GM23338 (cell line): ENCODE measurements at regions not wholly inside any gene's neighbourhood (a gene's known extent, or its start where the extent isn't known, plus 50 kb on each side); places are given as distances from the start of the nearest gene placed in this dataset.

Source experiments
- ATAC-seq: fragments of 200-7000 bp; cut with Tn5 transposase; 3 replicates; pipeline ENCODE4 v1.9.1; 2020
- DNase-seq: peaks from one replicate; pipeline ENCODE4 v3.0.0-alpha.2; 2015; ENCODE audit warnings: low spot score
- H2AFZ ChIP-seq: fragments of 200-600 bp; sonication (generic); 2 replicates; pipeline ENCODE4 v1.8.0; 2016; ENCODE audit warnings: antibody characterized with exemption, mild to moderate bottlenecking, moderate library complexity
- H3F3A ChIP-seq: fragments of 200-600 bp; sonication (generic); replicated peaks from 2 replicates; pipeline ENCODE4 v1.8.0; 2017; ENCODE audit warnings: antibody characterized with exemption, mixed run types, low read depth
- H3K27ac ChIP-seq: fragments of 200-600 bp; sonication (generic); 2 replicates; pipeline ENCODE4 v1.6.1; 2016; ENCODE audit warnings: low read depth
- H3K27me3 ChIP-seq: fragments of 200-600 bp; sonication (generic); 2 replicates; pipeline ENCODE4 v1.8.0; 2016; ENCODE audit warnings: mild to moderate bottlenecking, mixed run types, moderate library complexity; ENCODE audit not compliant: insufficient read depth
- H3K36me3 ChIP-seq: fragments of 200-600 bp; sonication (generic); 2 replicates; pipeline ENCODE4 v1.8.0; 2016; ENCODE audit warnings: mild to moderate bottlenecking; ENCODE audit not compliant: insufficient read depth
- H3K4me1 ChIP-seq: fragments of 200-600 bp; sonication (generic); 2 replicates; pipeline ENCODE4 v1.8.0; 2016; ENCODE audit warnings: mild to moderate bottlenecking, moderate library complexity; ENCODE audit not compliant: insufficient read depth
- H3K4me2 ChIP-seq: fragments of 200-600 bp; sonication (generic); 2 replicates; pipeline ENCODE4 v1.7.1; 2017; ENCODE audit warnings: mixed run types
- H3K4me3 ChIP-seq: fragments of 200-600 bp; sonication (generic); 2 replicates; pipeline ENCODE4 v1.6.1; 2016; ENCODE audit warnings: mixed run types
- H3K79me2 ChIP-seq: fragments of 200-600 bp; sonication (generic); replicated peaks from 2 replicates; pipeline ENCODE4 v1.8.0; 2017; ENCODE audit warnings: mild to moderate bottlenecking; ENCODE audit not compliant: insufficient read depth
- H3K9me2 ChIP-seq: fragments of 200-600 bp; sonication (generic); 2 replicates; pipeline ENCODE4 v1.8.0; 2017; ENCODE audit not compliant: insufficient read depth
- H4K20me1 ChIP-seq: fragments of 200-600 bp; sonication (generic); replicated peaks from 2 replicates; pipeline ENCODE4 v1.8.0; 2017; ENCODE audit warnings: mild to moderate bottlenecking; ENCODE audit not compliant: insufficient read depth
- H3K27ac Mint-ChIP-seq: 2 replicates; pipeline ENCODE4 v1.8.0; 2020; ENCODE audit warnings: inconsistent platforms, mild to moderate bottlenecking, moderate library complexity, mixed read lengths
- H3K27me3 Mint-ChIP-seq: 3 replicates; pipeline ENCODE4 v1.8.0; 2022; ENCODE audit warnings: low read depth, mild to moderate bottlenecking, moderate library complexity, mixed read lengths, inconsistent platforms; ENCODE audit not compliant: insufficient read depth, poor library complexity
- H3K36me3 Mint-ChIP-seq: 3 replicates; pipeline ENCODE4 v1.8.0; 2021; ENCODE audit warnings: low read depth, mild to moderate bottlenecking, inconsistent platforms, moderate library complexity, mixed read lengths
- H3K4me1 Mint-ChIP-seq: 3 replicates; pipeline ENCODE4 v1.8.0; 2020; ENCODE audit warnings: mild to moderate bottlenecking, inconsistent platforms, mixed read lengths
- H3K4me3 Mint-ChIP-seq: 3 replicates; pipeline ENCODE4 v1.8.0; 2021; ENCODE audit warnings: moderate library complexity, mild to moderate bottlenecking, inconsistent platforms, mixed read lengths
- H3K9me3 Mint-ChIP-seq: 3 replicates; pipeline ENCODE4 v1.8.0; 2020; ENCODE audit warnings: moderate library complexity, mild to moderate bottlenecking, inconsistent platforms, mixed read lengths
- CREB1 ChIP-seq: fragments of 250-450 bp; sonication (Bioruptor Pico); IDR thresholded peaks from 2 replicates; pipeline ENCODE4 v1.5.0; 2020; ENCODE audit warnings: low read depth, mild to moderate bottlenecking, moderate library complexity
- EZH2 ChIP-seq: fragments of 200-600 bp; sonication (generic); IDR thresholded peaks from one replicate; pipeline ENCODE4 v1.8.0; 2017; ENCODE audit warnings: antibody characterized with exemption, mild to moderate bottlenecking, low read depth; ENCODE audit not compliant: unreplicated experiment
- EZH2phosphoT487 ChIP-seq: fragments of 200-600 bp; sonication (generic); IDR thresholded peaks from one replicate; pipeline ENCODE4 v1.8.1; 2018; ENCODE audit warnings: antibody characterized with exemption; ENCODE audit not compliant: unreplicated experiment
- JUNB ChIP-seq: IDR thresholded peaks from one replicate; pipeline ENCODE4 v1.6.1; 2016; ENCODE audit warnings: antibody characterized with exemption; ENCODE audit not compliant: unreplicated experiment
- NANOG ChIP-seq: IDR thresholded peaks from 2 replicates; pipeline ENCODE4 v1.6.1; 2016; ENCODE audit warnings: antibody characterized with exemption, borderline replicate concordance
- STAT1 ChIP-seq: IDR thresholded peaks from one replicate; pipeline ENCODE4 v1.6.1; 2016; ENCODE audit warnings: antibody characterized with exemption; ENCODE audit not compliant: unreplicated experiment
- TF ChIP-seq, protein P1 (sequence below): IDR thresholded peaks from one replicate; pipeline ENCODE4 v1.6.1; 2018; ENCODE audit warnings: antibody characterized with exemption; ENCODE audit not compliant: unreplicated experiment
- TF ChIP-seq, protein P2 (sequence below): IDR thresholded peaks from 2 replicates; pipeline ENCODE4 v1.6.1; 2016; ENCODE audit warnings: antibody characterized with exemption

DNA sequence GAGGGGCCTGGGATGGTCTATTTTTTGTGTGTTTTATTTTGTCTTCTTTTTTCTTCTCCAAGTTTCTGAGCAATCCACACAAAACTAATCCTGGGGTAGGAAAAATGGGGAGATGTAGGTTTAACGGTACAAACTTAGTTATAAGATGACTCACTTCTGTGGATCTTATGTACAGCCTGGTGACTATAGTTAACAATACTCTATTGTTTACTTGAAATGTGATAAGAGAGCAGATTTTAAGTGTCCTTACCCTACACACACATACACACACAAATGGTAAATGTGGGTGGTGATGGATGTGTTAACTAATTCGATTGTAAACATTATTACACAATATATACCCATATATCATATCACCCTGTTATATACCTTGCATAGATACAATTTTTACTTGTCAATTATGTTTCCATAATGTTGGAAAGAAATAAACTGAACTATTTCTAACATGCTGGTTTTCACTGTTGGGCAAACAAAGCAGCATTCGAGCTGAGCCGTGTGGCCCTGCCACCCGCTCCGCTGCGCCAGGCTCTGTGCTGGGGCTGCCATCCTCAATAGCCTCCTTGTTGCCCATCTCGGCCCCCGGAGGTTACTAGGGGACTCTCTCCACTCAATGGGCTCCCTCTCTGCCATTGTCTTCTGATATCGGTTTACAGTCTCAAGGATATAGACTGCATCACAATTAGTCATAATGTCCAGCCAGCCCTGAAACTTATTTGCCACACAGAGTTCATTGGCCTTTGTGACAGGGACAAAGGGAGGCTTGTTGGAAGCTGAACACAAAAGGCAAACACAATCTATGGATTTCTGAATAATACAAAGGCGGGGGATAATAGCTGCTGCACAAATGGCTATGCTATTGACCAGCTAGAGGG, 380.3 kb upstream of the MAF start:
- Histone ChIP-seq H3F3A (no peaks in the 10 kb centered on the region), H4K20me1 (no peaks in the 10 kb centered on the region), H3K9me2 (no peaks in the 10 kb centered on the region), H3K4me1 (no peaks in the 10 kb centered on the region), H3K4me2 (no peak overlapping the region), H3K27ac (no peak overlapping the region), H3K79me2 (no peaks in the 10 kb centered on the region), H3K27me3 (no peaks in the 10 kb centered on the region), H3K4me3 (no peak overlapping the region), H2AFZ (peak overlapping the region; percentile 43; the same call in 1 of the 2 replicates), H3K36me3 (no peaks in the 10 kb centered on the region)
- H3K9me3 Mint-ChIP-seq = no peaks in the 10 kb centered on the region
- H3K27me3 Mint-ChIP-seq = peaks cover 1% of the 10 kb centered on the region
- TF ChIP-seq, protein P1, sequence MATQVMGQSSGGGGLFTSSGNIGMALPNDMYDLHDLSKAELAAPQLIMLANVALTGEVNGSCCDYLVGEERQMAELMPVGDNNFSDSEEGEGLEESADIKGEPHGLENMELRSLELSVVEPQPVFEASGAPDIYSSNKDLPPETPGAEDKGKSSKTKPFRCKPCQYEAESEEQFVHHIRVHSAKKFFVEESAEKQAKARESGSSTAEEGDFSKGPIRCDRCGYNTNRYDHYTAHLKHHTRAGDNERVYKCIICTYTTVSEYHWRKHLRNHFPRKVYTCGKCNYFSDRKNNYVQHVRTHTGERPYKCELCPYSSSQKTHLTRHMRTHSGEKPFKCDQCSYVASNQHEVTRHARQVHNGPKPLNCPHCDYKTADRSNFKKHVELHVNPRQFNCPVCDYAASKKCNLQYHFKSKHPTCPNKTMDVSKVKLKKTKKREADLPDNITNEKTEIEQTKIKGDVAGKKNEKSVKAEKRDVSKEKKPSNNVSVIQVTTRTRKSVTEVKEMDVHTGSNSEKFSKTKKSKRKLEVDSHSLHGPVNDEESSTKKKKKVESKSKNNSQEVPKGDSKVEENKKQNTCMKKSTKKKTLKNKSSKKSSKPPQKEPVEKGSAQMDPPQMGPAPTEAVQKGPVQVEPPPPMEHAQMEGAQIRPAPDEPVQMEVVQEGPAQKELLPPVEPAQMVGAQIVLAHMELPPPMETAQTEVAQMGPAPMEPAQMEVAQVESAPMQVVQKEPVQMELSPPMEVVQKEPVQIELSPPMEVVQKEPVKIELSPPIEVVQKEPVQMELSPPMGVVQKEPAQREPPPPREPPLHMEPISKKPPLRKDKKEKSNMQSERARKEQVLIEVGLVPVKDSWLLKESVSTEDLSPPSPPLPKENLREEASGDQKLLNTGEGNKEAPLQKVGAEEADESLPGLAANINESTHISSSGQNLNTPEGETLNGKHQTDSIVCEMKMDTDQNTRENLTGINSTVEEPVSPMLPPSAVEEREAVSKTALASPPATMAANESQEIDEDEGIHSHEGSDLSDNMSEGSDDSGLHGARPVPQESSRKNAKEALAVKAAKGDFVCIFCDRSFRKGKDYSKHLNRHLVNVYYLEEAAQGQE = no peak
- TF ChIP-seq STAT1 = no peak
- no peak for TF ChIP-seq JUNB
- no peak for TF ChIP-seq CREB1 (CRISPR knock-in tag)
- TF ChIP-seq EZH2 = no peak
- ATAC-seq (no peak), DNase-seq (peak; percentile 1)
- H3K27ac Mint-ChIP-seq = no peak overlapping the region
- no peaks in the 10 kb centered on the region for H3K36me3 Mint-ChIP-seq
- no peak overlapping the region for H3K4me3 Mint-ChIP-seq
- no peaks in the 10 kb centered on the region for H3K4me1 Mint-ChIP-seq

DNA sequence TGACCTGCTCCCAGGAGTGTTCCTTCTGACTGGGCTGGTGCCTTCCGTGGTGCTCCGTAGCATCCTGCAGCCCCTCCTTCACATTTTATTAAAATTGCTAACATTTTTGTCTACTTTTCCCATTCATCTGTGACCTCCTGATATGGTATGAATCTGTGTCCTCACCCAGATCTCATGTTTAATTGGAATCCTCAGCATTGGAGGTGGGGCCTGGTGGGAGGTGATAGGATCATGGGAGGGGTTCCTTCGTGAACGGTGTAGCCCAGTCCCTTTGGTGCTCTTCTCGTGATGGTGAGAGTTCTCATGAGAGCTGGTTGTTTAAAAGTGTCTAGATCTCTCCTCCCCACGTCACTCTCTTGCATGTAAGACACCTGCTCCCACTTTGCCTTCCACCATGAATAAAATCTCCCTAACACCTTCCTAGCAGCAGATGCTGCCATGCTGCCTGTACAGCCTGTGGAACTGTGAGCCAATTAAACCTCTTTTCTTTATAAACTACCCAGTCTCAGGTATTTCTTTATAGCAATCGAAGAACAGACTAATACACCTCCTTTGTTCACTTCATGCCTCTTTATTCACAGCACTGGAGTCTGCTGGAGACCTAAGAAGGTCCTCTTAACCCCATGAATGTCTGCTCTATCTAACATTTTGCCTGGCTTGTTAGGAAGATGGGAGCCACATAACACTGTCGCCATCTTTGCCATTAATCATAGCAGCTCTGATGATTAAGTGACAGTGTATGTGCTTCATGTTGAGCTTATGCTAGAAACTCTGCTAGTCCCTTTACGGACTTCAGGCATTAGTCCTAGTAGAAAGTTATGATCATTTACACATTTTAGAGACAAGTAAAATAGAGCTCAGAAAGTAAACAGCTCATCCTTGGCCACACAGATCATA, 377.7 kb upstream of the MAF start:
- no peak overlapping the region for H3K27ac Mint-ChIP-seq
- H3K4me3 Mint-ChIP-seq = no peak overlapping the region
- TF ChIP-seq NANOG = no peak
- no peak for TF ChIP-seq STAT1
- TF ChIP-seq CREB1 (CRISPR knock-in tag) = no peak
- TF ChIP-seq, protein P2, sequence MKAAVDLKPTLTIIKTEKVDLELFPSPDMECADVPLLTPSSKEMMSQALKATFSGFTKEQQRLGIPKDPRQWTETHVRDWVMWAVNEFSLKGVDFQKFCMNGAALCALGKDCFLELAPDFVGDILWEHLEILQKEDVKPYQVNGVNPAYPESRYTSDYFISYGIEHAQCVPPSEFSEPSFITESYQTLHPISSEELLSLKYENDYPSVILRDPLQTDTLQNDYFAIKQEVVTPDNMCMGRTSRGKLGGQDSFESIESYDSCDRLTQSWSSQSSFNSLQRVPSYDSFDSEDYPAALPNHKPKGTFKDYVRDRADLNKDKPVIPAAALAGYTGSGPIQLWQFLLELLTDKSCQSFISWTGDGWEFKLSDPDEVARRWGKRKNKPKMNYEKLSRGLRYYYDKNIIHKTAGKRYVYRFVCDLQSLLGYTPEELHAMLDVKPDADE = no peak
- TF ChIP-seq EZH2phosphoT487 = no peak
- peaks cover 1% of the 10 kb centered on the region for H3K27me3 Mint-ChIP-seq
- no peaks in the 10 kb centered on the region for H3K79me2 ChIP-seq
- H3K4me2 ChIP-seq = no peak overlapping the region
- DNase-seq = no peak
- H3K27me3 ChIP-seq = no peaks in the 10 kb centered on the region
- no peaks in the 10 kb centered on the region for H3F3A ChIP-seq
- no peaks in the 10 kb centered on the region for H3K9me2 ChIP-seq
- no peaks in the 10 kb centered on the region for H3K36me3 Mint-ChIP-seq
- H3K36me3 ChIP-seq = no peaks in the 10 kb centered on the region
- no peak for ATAC-seq
- no peak overlapping the region for H3K27ac ChIP-seq
- H3K4me1 Mint-ChIP-seq = no peaks in the 10 kb centered on the region
- no peaks in the 10 kb centered on the region for H3K4me1 ChIP-seq
- H3K9me3 Mint-ChIP-seq = no peaks in the 10 kb centered on the region
- no peak overlapping the region for H3K4me3 ChIP-seq
- no peak overlapping the region for H2AFZ ChIP-seq
- no peaks in the 10 kb centered on the region for H4K20me1 ChIP-seq
